Liver (tissue), 3 donors: ENCODE measurements at regions not wholly inside any gene's neighbourhood (a gene's known extent, or its start where the extent isn't known, plus 50 kb on each side); places are given as distances from the start of the nearest gene placed in this dataset.

Experiments
- EGR1 ChIP-seq, 2 donors: IDR thresholded peaks; 2 replicates each; pipeline ENCODE4 v1.6.1; 2016 to 2018; ENCODE audit warnings: antibody characterized with exemption in 2 of 2, low read depth in 2 of 2
- RAD21 ChIP-seq, 2 donors: IDR thresholded peaks; 2 replicates each; pipeline ENCODE4 v1.6.1; 2016; ENCODE audit warnings: antibody characterized with exemption in 2 of 2, mild to moderate bottlenecking in 2 of 2
- TAF1 ChIP-seq: conservative IDR thresholded peaks from 2 replicates; pipeline ENCODE4 v1.6.1; 2016; ENCODE audit warnings: antibody characterized with exemption, mild to moderate bottlenecking
- YY1 ChIP-seq: IDR thresholded peaks from 2 replicates; pipeline ENCODE4 v1.6.1; 2016; ENCODE audit warnings: antibody characterized with exemption, mild to moderate bottlenecking
- TF ChIP-seq, protein P1 (sequence below): fragments of 150-350 bp; IDR thresholded peaks from 2 replicates; pipeline ENCODE4 v1.5.1; 2017; ENCODE audit warnings: improper control_type of control experiment, low read depth, low read length; ENCODE audit not compliant: missing input control
- TF ChIP-seq, protein P2 (sequence below): IDR thresholded peaks from 2 replicates; pipeline ENCODE4 v1.6.1; 2016; ENCODE audit warnings: antibody characterized with exemption, mild to moderate bottlenecking
- TF ChIP-seq, protein P3 (sequence below): IDR thresholded peaks from 2 replicates; pipeline ENCODE4 v1.6.1; 2016; ENCODE audit warnings: antibody characterized with exemption
- donor health status: healthy.
- donor health status: healthy.

DNA sequence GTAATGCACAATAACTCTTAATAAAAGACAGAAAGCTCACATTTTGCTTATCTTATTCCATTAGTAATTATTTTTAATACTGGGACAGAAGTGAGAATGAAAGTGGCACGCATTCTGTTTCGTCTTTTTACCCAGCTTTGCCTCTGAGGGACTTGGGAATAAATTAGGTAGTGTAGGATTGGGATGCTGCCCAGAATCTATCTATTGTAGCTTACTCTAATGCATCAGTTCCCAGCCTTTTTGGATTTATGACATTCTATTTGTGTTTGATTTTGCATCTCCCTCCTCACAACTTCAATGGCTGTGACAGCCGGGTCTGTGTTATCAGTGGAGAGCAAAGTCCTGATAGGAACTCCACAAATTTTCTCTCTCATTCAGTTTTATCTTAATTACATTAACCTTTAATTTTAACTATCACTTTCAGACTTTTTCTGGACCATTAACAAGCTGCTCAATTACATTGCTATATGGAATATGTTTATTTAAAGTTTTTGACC lies 62.9 kb upstream of the TULP4 start:
- TF ChIP-seq, protein P1, sequence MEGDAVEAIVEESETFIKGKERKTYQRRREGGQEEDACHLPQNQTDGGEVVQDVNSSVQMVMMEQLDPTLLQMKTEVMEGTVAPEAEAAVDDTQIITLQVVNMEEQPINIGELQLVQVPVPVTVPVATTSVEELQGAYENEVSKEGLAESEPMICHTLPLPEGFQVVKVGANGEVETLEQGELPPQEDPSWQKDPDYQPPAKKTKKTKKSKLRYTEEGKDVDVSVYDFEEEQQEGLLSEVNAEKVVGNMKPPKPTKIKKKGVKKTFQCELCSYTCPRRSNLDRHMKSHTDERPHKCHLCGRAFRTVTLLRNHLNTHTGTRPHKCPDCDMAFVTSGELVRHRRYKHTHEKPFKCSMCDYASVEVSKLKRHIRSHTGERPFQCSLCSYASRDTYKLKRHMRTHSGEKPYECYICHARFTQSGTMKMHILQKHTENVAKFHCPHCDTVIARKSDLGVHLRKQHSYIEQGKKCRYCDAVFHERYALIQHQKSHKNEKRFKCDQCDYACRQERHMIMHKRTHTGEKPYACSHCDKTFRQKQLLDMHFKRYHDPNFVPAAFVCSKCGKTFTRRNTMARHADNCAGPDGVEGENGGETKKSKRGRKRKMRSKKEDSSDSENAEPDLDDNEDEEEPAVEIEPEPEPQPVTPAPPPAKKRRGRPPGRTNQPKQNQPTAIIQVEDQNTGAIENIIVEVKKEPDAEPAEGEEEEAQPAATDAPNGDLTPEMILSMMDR = no peak
- TF ChIP-seq TAF1 = no peak
- TF ChIP-seq YY1 = no peak
- TF ChIP-seq, protein P2, sequence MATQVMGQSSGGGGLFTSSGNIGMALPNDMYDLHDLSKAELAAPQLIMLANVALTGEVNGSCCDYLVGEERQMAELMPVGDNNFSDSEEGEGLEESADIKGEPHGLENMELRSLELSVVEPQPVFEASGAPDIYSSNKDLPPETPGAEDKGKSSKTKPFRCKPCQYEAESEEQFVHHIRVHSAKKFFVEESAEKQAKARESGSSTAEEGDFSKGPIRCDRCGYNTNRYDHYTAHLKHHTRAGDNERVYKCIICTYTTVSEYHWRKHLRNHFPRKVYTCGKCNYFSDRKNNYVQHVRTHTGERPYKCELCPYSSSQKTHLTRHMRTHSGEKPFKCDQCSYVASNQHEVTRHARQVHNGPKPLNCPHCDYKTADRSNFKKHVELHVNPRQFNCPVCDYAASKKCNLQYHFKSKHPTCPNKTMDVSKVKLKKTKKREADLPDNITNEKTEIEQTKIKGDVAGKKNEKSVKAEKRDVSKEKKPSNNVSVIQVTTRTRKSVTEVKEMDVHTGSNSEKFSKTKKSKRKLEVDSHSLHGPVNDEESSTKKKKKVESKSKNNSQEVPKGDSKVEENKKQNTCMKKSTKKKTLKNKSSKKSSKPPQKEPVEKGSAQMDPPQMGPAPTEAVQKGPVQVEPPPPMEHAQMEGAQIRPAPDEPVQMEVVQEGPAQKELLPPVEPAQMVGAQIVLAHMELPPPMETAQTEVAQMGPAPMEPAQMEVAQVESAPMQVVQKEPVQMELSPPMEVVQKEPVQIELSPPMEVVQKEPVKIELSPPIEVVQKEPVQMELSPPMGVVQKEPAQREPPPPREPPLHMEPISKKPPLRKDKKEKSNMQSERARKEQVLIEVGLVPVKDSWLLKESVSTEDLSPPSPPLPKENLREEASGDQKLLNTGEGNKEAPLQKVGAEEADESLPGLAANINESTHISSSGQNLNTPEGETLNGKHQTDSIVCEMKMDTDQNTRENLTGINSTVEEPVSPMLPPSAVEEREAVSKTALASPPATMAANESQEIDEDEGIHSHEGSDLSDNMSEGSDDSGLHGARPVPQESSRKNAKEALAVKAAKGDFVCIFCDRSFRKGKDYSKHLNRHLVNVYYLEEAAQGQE = no peak
- no peak for TF ChIP-seq RAD21 (IDR thresholded peaks at IDR 0.05)
- no peak for TF ChIP-seq EGR1 (IDR thresholded peaks at IDR 0.05; ENCODE audit: low read depth in 2 of 2)
- TF ChIP-seq, protein P3, sequence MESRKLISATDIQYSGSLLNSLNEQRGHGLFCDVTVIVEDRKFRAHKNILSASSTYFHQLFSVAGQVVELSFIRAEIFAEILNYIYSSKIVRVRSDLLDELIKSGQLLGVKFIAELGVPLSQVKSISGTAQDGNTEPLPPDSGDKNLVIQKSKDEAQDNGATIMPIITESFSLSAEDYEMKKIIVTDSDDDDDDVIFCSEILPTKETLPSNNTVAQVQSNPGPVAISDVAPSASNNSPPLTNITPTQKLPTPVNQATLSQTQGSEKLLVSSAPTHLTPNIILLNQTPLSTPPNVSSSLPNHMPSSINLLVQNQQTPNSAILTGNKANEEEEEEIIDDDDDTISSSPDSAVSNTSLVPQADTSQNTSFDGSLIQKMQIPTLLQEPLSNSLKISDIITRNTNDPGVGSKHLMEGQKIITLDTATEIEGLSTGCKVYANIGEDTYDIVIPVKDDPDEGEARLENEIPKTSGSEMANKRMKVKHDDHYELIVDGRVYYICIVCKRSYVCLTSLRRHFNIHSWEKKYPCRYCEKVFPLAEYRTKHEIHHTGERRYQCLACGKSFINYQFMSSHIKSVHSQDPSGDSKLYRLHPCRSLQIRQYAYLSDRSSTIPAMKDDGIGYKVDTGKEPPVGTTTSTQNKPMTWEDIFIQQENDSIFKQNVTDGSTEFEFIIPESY = no peak
